Colonic mucosa (tissue), 4 donors: ENCODE measurements at regions not wholly inside any gene's neighbourhood (a gene's known extent, or its start where the extent isn't known, plus 50 kb on each side); places are given as distances from the start of the nearest gene placed in this dataset.

ENCODE experiments used
- DNase-seq: peaks from one replicate; pipeline ENCODE4 v3.0.0-alpha.2; 2020
- H3K27ac ChIP-seq: fragments of 200-600 bp; one replicate; pipeline ENCODE4 v1.8.0; 2021
- H3K27me3 ChIP-seq: fragments of 200-600 bp; one replicate; pipeline ENCODE4 v1.8.0; 2021
- H3K36me3 ChIP-seq: fragments of 200-600 bp; one replicate; pipeline ENCODE4 v1.8.0; 2021
- H3K4me1 ChIP-seq: fragments of 200-600 bp; one replicate; pipeline ENCODE4 v1.8.0; 2021; ENCODE audit warnings: mild to moderate bottlenecking
- H3K4me3 ChIP-seq: fragments of 200-600 bp; one replicate; pipeline ENCODE4 v1.8.0; 2021
- H3K9ac ChIP-seq, 2 donors: one replicate each; pipeline ENCODE4 v1.7.0; 2013; ENCODE audit warnings: control low read depth in 2 of 2, low read depth in 2 of 2, low read length in 2 of 2
- H3K9me3 ChIP-seq: fragments of 200-600 bp; one replicate; pipeline ENCODE4 v1.8.0; 2021
- CTCF ChIP-seq: fragments of 200-600 bp; IDR thresholded peaks from one replicate; pipeline ENCODE4 v1.8.0; 2022; ENCODE audit warnings: antibody characterized with exemption, mild to moderate bottlenecking
- intact Hi-C: fragments of 100-400 bp; cut with DNase I; formaldehyde crosslinking; loops from one replicate; pipeline ENCODE4 v1.14.1; 2022
- donor health status: healthy.
- donor health status: DM: no; HTN: no; CAD: no.
- donor health status: DM: no; HTN: no; CAD: no.

- intact Hi-C loops: loop anchor here (10.0 kb wide), 2 partner anchors 909 to 1549 kb away; no protein-coding TSS in a partner anchor
- no peak overlapping the region for H3K27ac ChIP-seq
- DNase-seq: no peak
Observed at GRCh38 chr1:165073185-165074007, 283.1 kb downstream of the LMX1A start.

GRCh38 chr1:165070675-165071074 is 285.8 kb downstream of the LMX1A start:
- Histone ChIP-seq H3K9me3 (no peaks in the 10 kb centered on the region), H3K27me3 (no peaks in the 10 kb centered on the region), H3K4me3 (no peak overlapping the region), H3K4me1 (no peaks in the 10 kb centered on the region), H3K27ac (no peak overlapping the region), H3K9ac (no peak overlapping the region), H3K36me3 (no peaks in the 10 kb centered on the region)
- no peak for TF ChIP-seq CTCF
- DNase-seq: no peak
- intact Hi-C loops: loop anchor here (10.0 kb wide), 2 partner anchors 906 to 1546 kb away; no protein-coding TSS in a partner anchor

More at GRCh38 chr1:165073185-165074007, 283.1 kb downstream of the LMX1A start:
- H3K4me1 ChIP-seq: no peaks in the 10 kb centered on the region
- no peaks in the 10 kb centered on the region for H3K36me3 ChIP-seq
- peak; percentile 68 for TF ChIP-seq CTCF
- no peak overlapping the region for H3K4me3 ChIP-seq
- no peak overlapping the region for H3K9ac ChIP-seq
- H3K9me3 ChIP-seq: no peaks in the 10 kb centered on the region
- H3K27me3 ChIP-seq: no peaks in the 10 kb centered on the region

- no peak overlapping the region for H3K4me3 ChIP-seq
- no peak overlapping the region for H3K9ac ChIP-seq
- no peak overlapping the region for H3K27ac ChIP-seq
- no peaks in the 10 kb centered on the region for H3K36me3 ChIP-seq
- H3K4me1 ChIP-seq: no peaks in the 10 kb centered on the region
- DNase-seq: peak; percentile 54
- no peaks in the 10 kb centered on the region for H3K27me3 ChIP-seq
- TF ChIP-seq CTCF: no peak
- intact Hi-C loops: loop anchor here (10.0 kb wide), 2 partner anchors 905 to 1545 kb away; no protein-coding TSS in a partner anchor
- H3K9me3 ChIP-seq: no peaks in the 10 kb centered on the region
Observed at GRCh38 chr1:165069829-165070228, 286.7 kb downstream of the LMX1A start.

GRCh38 chr1:165068741-165069140 is 287.8 kb downstream of the LMX1A start:
- no peak overlapping the region for H3K27ac ChIP-seq
- H3K4me3 ChIP-seq: no peak overlapping the region
- H3K9me3 ChIP-seq: no peaks in the 10 kb centered on the region
- H3K27me3 ChIP-seq: no peaks in the 10 kb centered on the region
- H3K36me3 ChIP-seq: no peaks in the 10 kb centered on the region
- H3K4me1 ChIP-seq: no peaks in the 10 kb centered on the region
- no peak for TF ChIP-seq CTCF
- DNase-seq: peak; percentile 27
- intact Hi-C loops: no loop called here
- no peak overlapping the region for H3K9ac ChIP-seq

- no peak overlapping the region for H3K4me3 ChIP-seq
- H3K9ac ChIP-seq: no peak overlapping the region
- no peaks in the 10 kb centered on the region for H3K4me1 ChIP-seq
- intact Hi-C loops: no loop called here
- H3K27ac ChIP-seq: no peak overlapping the region
- TF ChIP-seq CTCF: no peak
- no peaks in the 10 kb centered on the region for H3K27me3 ChIP-seq
- DNase-seq: no peak
- no peaks in the 10 kb centered on the region for H3K9me3 ChIP-seq
- no peaks in the 10 kb centered on the region for H3K36me3 ChIP-seq
Observed at GRCh38 chr1:165067829-165068228, 288.7 kb downstream of the LMX1A start.
